ENCODE measurements at regions not wholly inside any gene's neighbourhood (a gene's known extent, or its start where the extent isn't known, plus 50 kb on each side); places are given as distances from the start of the nearest gene placed in this dataset.

GRCh38 chr10:69749178-69750010, 52.3 kb upstream of the COL13A1 start:
- ChIA-PET POLR2A (no interaction called here), CTCF (interaction anchor here (1.2 kb wide), 1 partner anchor 11 kb away, joined by 3 read pairs; no protein-coding TSS in a partner anchor)
- DNase-seq (ENCODE audit: extremely low spot score): no peak
- no peak for TF ChIP-seq CTCF (IDR thresholded peaks at IDR 0.05; ENCODE audit: control extremely low read depth, extremely low read depth, low read depth, missing control alignments)

GRCh38 chr10:69750011-69750373, 51.7 kb upstream of the COL13A1 start:
- ChIA-PET CTCF (interaction anchor here (1.3 to 1.7 kb wide), 2 partner anchors 10 to 51 kb away, joined by 3 to 6 read pairs; no protein-coding TSS in a partner anchor), POLR2A (interaction anchor here (0.5 kb wide), 1 partner anchor 1417 kb away, joined by 3 read pairs; no protein-coding TSS in a partner anchor)
- DNase-seq (ENCODE audit: extremely low spot score): no peak
- TF ChIP-seq CTCF (IDR thresholded peaks at IDR 0.05; ENCODE audit: control extremely low read depth, extremely low read depth, low read depth, missing control alignments): no peak

- CTCF ChIA-PET: interaction anchor here (1.3 to 1.7 kb wide), 2 partner anchors 11 to 51 kb away, joined by 3 to 6 read pairs; no protein-coding TSS in a partner anchor
- DNase-seq (ENCODE audit: extremely low spot score): no peak
- POLR2A ChIA-PET: no interaction called here
- TF ChIP-seq CTCF (IDR thresholded peaks at IDR 0.05; ENCODE audit: control extremely low read depth, extremely low read depth, low read depth, missing control alignments): no peak
Measured at GRCh38 chr10:69750725-69751124, 51.0 kb upstream of the COL13A1 start.

- CTCF ChIA-PET: interaction anchor here (1.3 to 1.7 kb wide), 2 partner anchors 11 to 50 kb away, joined by 3 to 6 read pairs; no protein-coding TSS in a partner anchor
- POLR2A ChIA-PET: no interaction called here
- TF ChIP-seq CTCF (IDR thresholded peaks at IDR 0.05; ENCODE audit: control extremely low read depth, extremely low read depth, low read depth, missing control alignments): no peak
- no peak for DNase-seq (ENCODE audit: extremely low spot score)
Measured at GRCh38 chr10:69751214-69751613, 50.5 kb upstream of the COL13A1 start.

Measured in GM10248 (cell line).